WTC11 (cell line): ENCODE measurements at regions not wholly inside any gene's neighbourhood (a gene's known extent, or its start where the extent isn't known, plus 50 kb on each side); places are given as distances from the start of the nearest gene placed in this dataset.

ENCODE experiments used
- ATAC-seq: fragments of 200-7000 bp; cut with Tn5 transposase; 2 replicates; pipeline ENCODE4 v1.10.0; 2021; ENCODE audit warnings: mild to moderate bottlenecking, moderate library complexity
- CTCF ChIA-PET: fragments of 300-600 bp; sonication (Branson Sonifier 250); formaldehyde crosslinking; loops from one replicate; lab custom pipeline; 2021; ENCODE audit warnings: antibody characterized with exemption; lab: Charles Lee
- POLR2A ChIA-PET: fragments of 350-600 bp; sonication (Branson Sonifier 250); formaldehyde crosslinking; loops from one replicate; lab custom pipeline; 2021; ENCODE audit warnings: antibody characterized with exemption; lab: Charles Lee
- DNase-seq: peaks from one replicate; pipeline ENCODE4 v3.0.0; 2021; ENCODE audit warnings: low spot score
- H3K27ac Mint-ChIP-seq: 2 replicates; pipeline ENCODE4 v1.8.0; 2021; ENCODE audit warnings: mixed read lengths
- H3K27me3 Mint-ChIP-seq: 2 replicates; pipeline ENCODE4 v1.8.0; 2021; ENCODE audit warnings: low read depth, mild to moderate bottlenecking, moderate library complexity, mixed read lengths
- H3K36me3 Mint-ChIP-seq: 2 replicates; pipeline ENCODE4 v1.8.0; 2021; ENCODE audit warnings: mixed read lengths
- H3K4me1 Mint-ChIP-seq: 2 replicates; pipeline ENCODE4 v1.8.0; 2022; ENCODE audit warnings: mixed read lengths
- H3K4me3 Mint-ChIP-seq: 2 replicates; pipeline ENCODE4 v1.8.0; 2021; ENCODE audit warnings: mild to moderate bottlenecking, moderate library complexity, mixed read lengths
- H3K9me3 Mint-ChIP-seq: 2 replicates; pipeline ENCODE4 v1.8.0; 2021; ENCODE audit warnings: mixed read lengths
- EMX1 ChIP-seq: fragments of 250-450 bp; sonication (Bioruptor Pico); IDR thresholded peaks from 2 replicates; pipeline ENCODE4 v1.8.0; 2021; ENCODE audit warnings: mild to moderate bottlenecking
- GRHL2 ChIP-seq: fragments of 250-450 bp; sonication (Bioruptor Pico); IDR thresholded peaks from 2 replicates; pipeline ENCODE4 v1.8.0; 2022; ENCODE audit warnings: mild to moderate bottlenecking, moderate library complexity; ENCODE audit not compliant: insufficient replicate concordance, severe bottlenecking
- JUN ChIP-seq: sonication (generic); formaldehyde crosslinking; IDR thresholded peaks from 2 replicates; pipeline ENCODE4 v1.8.0; 2023; ENCODE audit warnings: mild to moderate bottlenecking, missing genetic modification reagents
- NFATC4 ChIP-seq: fragments of 250-450 bp; sonication (Bioruptor Pico); IDR thresholded peaks from 2 replicates; pipeline ENCODE4 v1.9.0; 2021; ENCODE audit warnings: mild to moderate bottlenecking
- NFE2L1 ChIP-seq: sonication (generic); formaldehyde crosslinking; IDR thresholded peaks from 2 replicates; pipeline ENCODE4 v1.8.1; 2023; ENCODE audit warnings: missing genetic modification reagents
- SMAD4 ChIP-seq: sonication (generic); formaldehyde crosslinking; IDR thresholded peaks from 2 replicates; pipeline ENCODE4 v1.8.0; 2022; ENCODE audit warnings: mild to moderate bottlenecking, missing genetic modification reagents
- TP53 ChIP-seq: sonication (generic); formaldehyde crosslinking; IDR thresholded peaks from 2 replicates; pipeline ENCODE4 v1.8.1; 2023; ENCODE audit warnings: mild to moderate bottlenecking, missing genetic modification reagents
- ZBTB21 ChIP-seq: sonication (generic); formaldehyde crosslinking; IDR thresholded peaks from 2 replicates; pipeline ENCODE4 v1.8.1; 2023; ENCODE audit warnings: mild to moderate bottlenecking, missing genetic modification reagents, borderline replicate concordance
- TF ChIP-seq, protein P1 (sequence below): sonication (generic); formaldehyde crosslinking; IDR thresholded peaks from 2 replicates; pipeline ENCODE4 v1.8.0; 2023; ENCODE audit warnings: missing genetic modification reagents
- TF ChIP-seq, protein P2 (sequence below): sonication (generic); formaldehyde crosslinking; IDR thresholded peaks from 2 replicates; pipeline ENCODE4 v1.8.0; 2022; ENCODE audit warnings: missing genetic modification reagents
- TF ChIP-seq, protein P3 (sequence below): fragments of 250-450 bp; sonication (Bioruptor Pico); conservative IDR thresholded peaks from 2 replicates; pipeline ENCODE4 v1.9.0; 2021; ENCODE audit warnings: mild to moderate bottlenecking
- TF ChIP-seq, protein P4 (sequence below): sonication (generic); formaldehyde crosslinking; IDR thresholded peaks from 2 replicates; pipeline ENCODE4 v1.8.1; 2022; ENCODE audit warnings: low read depth, missing genetic modification reagents, borderline replicate concordance
- TF ChIP-seq, protein P5 (sequence below): fragments of 250-450 bp; sonication (Bioruptor Pico); IDR thresholded peaks from 2 replicates; pipeline ENCODE4 v1.9.0; 2021; ENCODE audit warnings: mild to moderate bottlenecking
- TF ChIP-seq, protein P6 (sequence below): fragments of 250-450 bp; sonication (Bioruptor Pico); IDR thresholded peaks from 2 replicates; pipeline ENCODE4 v1.9.0; 2021; ENCODE audit warnings: moderate library complexity, mild to moderate bottlenecking, inconsistent platforms, borderline replicate concordance
- TF ChIP-seq, protein P7 (sequence below): fragments of 250-450 bp; sonication (Bioruptor Pico); IDR thresholded peaks from 2 replicates; pipeline ENCODE4 v1.9.0; 2021; ENCODE audit warnings: mild to moderate bottlenecking
- TF ChIP-seq, protein P8 (sequence below): sonication (generic); formaldehyde crosslinking; IDR thresholded peaks from 2 replicates; pipeline ENCODE4 v1.8.0; 2023; ENCODE audit warnings: missing genetic modification reagents, mild to moderate bottlenecking, borderline replicate concordance

DNA sequence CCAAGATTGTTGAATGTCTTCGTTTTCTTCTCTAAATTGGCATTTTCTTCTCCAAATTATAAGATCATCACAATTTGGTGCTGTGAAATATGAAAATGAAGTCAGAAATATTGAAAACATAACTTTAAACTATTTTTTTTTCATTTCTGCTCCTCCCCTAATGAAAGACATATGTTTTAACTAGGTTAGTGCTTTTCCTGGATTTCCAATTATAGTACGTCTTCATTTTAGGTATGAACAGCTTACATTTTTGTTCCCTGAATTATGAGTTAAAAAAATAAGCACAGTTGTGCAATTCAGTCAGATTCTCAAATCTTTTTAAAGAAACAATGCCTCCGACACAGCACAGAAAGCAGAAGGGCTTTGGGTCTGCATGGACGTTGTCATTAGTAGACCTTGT lies 83.5 kb upstream of the CFAP20DC start:
- ChIA-PET POLR2A (no interaction called here), CTCF (no interaction called here)
- ATAC-seq (no peak), DNase-seq (no peak)
- H3K27me3 Mint-ChIP-seq = no peaks in the 10 kb centered on the region
- H3K27ac Mint-ChIP-seq = no peak overlapping the region
- H3K4me3 Mint-ChIP-seq = no peak overlapping the region
- TF ChIP-seq JUN (CRISPR knock-in tag) = no peak
- no peak for TF ChIP-seq TP53 (CRISPR knock-in tag)
- TF ChIP-seq NFE2L1 (CRISPR knock-in tag) = no peak
- TF ChIP-seq, protein P1, sequence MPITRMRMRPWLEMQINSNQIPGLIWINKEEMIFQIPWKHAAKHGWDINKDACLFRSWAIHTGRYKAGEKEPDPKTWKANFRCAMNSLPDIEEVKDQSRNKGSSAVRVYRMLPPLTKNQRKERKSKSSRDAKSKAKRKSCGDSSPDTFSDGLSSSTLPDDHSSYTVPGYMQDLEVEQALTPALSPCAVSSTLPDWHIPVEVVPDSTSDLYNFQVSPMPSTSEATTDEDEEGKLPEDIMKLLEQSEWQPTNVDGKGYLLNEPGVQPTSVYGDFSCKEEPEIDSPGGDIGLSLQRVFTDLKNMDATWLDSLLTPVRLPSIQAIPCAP (CRISPR knock-in tag) = no peak
- TF ChIP-seq, protein P2, sequence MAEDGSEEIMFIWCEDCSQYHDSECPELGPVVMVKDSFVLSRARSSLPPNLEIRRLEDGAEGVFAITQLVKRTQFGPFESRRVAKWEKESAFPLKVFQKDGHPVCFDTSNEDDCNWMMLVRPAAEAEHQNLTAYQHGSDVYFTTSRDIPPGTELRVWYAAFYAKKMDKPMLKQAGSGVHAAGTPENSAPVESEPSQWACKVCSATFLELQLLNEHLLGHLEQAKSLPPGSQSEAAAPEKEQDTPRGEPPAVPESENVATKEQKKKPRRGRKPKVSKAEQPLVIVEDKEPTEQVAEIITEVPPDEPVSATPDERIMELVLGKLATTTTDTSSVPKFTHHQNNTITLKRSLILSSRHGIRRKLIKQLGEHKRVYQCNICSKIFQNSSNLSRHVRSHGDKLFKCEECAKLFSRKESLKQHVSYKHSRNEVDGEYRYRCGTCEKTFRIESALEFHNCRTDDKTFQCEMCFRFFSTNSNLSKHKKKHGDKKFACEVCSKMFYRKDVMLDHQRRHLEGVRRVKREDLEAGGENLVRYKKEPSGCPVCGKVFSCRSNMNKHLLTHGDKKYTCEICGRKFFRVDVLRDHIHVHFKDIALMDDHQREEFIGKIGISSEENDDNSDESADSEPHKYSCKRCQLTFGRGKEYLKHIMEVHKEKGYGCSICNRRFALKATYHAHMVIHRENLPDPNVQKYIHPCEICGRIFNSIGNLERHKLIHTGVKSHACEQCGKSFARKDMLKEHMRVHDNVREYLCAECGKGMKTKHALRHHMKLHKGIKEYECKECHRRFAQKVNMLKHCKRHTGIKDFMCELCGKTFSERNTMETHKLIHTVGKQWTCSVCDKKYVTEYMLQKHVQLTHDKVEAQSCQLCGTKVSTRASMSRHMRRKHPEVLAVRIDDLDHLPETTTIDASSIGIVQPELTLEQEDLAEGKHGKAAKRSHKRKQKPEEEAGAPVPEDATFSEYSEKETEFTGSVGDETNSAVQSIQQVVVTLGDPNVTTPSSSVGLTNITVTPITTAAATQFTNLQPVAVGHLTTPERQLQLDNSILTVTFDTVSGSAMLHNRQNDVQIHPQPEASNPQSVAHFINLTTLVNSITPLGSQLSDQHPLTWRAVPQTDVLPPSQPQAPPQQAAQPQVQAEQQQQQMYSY (CRISPR knock-in tag) = no peak
- TF ChIP-seq NFATC4 = no peak
- no peak for TF ChIP-seq ZBTB21 (CRISPR knock-in tag)
- no peak for TF ChIP-seq SMAD4 (CRISPR knock-in tag)
- TF ChIP-seq, protein P3, sequence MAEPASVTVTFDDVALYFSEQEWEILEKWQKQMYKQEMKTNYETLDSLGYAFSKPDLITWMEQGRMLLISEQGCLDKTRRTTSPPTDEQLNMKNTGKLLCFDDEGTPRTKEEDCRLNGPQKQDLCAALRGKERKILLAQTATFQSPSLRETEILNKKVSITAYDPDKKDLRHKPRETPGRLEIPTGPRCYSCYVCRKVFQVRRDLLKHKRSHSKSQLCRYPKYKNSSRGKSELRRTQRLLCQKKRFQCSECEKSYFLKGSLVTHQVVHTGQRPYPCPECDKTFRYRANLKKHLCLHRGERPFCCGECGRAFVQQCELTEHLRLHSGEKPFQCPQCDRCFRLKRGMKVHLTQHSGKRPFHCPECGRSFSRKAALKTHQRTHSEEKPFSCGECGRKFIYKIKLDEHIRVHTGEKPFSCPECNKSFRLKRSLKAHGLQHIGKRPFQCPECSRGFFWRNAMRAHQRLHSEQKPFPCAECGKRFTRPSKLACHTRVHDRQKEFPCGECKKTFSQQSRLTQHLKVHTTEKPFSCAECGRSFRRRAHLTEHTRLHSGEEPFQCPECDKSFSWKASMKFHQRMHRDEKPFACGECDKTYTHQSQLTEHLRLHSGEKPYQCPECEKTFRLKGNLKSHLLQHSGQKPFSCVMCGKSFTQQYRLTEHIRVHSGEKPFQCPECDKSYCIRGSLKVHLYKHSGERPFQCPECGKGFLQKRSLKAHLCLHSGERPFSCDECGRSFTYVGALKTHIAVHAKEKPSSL (CRISPR knock-in tag) = no peak
- TF ChIP-seq, protein P4, sequence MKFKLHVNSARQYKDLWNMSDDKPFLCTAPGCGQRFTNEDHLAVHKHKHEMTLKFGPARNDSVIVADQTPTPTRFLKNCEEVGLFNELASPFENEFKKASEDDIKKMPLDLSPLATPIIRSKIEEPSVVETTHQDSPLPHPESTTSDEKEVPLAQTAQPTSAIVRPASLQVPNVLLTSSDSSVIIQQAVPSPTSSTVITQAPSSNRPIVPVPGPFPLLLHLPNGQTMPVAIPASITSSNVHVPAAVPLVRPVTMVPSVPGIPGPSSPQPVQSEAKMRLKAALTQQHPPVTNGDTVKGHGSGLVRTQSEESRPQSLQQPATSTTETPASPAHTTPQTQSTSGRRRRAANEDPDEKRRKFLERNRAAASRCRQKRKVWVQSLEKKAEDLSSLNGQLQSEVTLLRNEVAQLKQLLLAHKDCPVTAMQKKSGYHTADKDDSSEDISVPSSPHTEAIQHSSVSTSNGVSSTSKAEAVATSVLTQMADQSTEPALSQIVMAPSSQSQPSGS (CRISPR knock-in tag) = no peak
- TF ChIP-seq EMX1 = no peak
- TF ChIP-seq, protein P5, sequence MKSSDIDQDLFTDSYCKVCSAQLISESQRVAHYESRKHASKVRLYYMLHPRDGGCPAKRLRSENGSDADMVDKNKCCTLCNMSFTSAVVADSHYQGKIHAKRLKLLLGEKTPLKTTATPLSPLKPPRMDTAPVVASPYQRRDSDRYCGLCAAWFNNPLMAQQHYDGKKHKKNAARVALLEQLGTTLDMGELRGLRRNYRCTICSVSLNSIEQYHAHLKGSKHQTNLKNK (CRISPR knock-in tag) = no peak
- no peak for TF ChIP-seq GRHL2
- TF ChIP-seq, protein P6, sequence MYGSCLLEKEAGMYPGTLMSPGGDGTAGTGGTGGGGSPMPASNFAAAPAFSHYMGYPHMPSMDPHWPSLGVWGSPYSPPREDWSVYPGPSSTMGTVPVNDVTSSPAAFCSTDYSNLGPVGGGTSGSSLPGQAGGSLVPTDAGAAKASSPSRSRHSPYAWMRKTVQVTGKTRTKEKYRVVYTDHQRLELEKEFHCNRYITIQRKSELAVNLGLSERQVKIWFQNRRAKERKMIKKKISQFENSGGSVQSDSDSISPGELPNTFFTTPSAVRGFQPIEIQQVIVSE (CRISPR knock-in tag) = no peak
- TF ChIP-seq, protein P7, sequence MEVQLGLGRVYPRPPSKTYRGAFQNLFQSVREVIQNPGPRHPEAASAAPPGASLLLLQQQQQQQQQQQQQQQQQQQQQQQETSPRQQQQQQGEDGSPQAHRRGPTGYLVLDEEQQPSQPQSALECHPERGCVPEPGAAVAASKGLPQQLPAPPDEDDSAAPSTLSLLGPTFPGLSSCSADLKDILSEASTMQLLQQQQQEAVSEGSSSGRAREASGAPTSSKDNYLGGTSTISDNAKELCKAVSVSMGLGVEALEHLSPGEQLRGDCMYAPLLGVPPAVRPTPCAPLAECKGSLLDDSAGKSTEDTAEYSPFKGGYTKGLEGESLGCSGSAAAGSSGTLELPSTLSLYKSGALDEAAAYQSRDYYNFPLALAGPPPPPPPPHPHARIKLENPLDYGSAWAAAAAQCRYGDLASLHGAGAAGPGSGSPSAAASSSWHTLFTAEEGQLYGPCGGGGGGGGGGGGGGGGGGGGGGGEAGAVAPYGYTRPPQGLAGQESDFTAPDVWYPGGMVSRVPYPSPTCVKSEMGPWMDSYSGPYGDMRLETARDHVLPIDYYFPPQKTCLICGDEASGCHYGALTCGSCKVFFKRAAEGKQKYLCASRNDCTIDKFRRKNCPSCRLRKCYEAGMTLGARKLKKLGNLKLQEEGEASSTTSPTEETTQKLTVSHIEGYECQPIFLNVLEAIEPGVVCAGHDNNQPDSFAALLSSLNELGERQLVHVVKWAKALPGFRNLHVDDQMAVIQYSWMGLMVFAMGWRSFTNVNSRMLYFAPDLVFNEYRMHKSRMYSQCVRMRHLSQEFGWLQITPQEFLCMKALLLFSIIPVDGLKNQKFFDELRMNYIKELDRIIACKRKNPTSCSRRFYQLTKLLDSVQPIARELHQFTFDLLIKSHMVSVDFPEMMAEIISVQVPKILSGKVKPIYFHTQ = no peak
- TF ChIP-seq, protein P8, sequence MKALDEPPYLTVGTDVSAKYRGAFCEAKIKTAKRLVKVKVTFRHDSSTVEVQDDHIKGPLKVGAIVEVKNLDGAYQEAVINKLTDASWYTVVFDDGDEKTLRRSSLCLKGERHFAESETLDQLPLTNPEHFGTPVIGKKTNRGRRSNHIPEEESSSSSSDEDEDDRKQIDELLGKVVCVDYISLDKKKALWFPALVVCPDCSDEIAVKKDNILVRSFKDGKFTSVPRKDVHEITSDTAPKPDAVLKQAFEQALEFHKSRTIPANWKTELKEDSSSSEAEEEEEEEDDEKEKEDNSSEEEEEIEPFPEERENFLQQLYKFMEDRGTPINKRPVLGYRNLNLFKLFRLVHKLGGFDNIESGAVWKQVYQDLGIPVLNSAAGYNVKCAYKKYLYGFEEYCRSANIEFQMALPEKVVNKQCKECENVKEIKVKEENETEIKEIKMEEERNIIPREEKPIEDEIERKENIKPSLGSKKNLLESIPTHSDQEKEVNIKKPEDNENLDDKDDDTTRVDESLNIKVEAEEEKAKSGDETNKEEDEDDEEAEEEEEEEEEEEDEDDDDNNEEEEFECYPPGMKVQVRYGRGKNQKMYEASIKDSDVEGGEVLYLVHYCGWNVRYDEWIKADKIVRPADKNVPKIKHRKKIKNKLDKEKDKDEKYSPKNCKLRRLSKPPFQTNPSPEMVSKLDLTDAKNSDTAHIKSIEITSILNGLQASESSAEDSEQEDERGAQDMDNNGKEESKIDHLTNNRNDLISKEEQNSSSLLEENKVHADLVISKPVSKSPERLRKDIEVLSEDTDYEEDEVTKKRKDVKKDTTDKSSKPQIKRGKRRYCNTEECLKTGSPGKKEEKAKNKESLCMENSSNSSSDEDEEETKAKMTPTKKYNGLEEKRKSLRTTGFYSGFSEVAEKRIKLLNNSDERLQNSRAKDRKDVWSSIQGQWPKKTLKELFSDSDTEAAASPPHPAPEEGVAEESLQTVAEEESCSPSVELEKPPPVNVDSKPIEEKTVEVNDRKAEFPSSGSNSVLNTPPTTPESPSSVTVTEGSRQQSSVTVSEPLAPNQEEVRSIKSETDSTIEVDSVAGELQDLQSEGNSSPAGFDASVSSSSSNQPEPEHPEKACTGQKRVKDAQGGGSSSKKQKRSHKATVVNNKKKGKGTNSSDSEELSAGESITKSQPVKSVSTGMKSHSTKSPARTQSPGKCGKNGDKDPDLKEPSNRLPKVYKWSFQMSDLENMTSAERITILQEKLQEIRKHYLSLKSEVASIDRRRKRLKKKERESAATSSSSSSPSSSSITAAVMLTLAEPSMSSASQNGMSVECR (CRISPR knock-in tag) = no peak
- H3K9me3 Mint-ChIP-seq = no peaks in the 10 kb centered on the region
- peaks cover 30% of the 10 kb centered on the region for H3K4me1 Mint-ChIP-seq
- no peaks in the 10 kb centered on the region for H3K36me3 Mint-ChIP-seq
